NCI-H82 (cell line): ENCODE measurements at regions not wholly inside any gene's neighbourhood (a gene's known extent, or its start where the extent isn't known, plus 50 kb on each side); places are given as distances from the start of the nearest gene placed in this dataset.
A peak's percentile ranks its signal among the peaks of the same experiment; 100 is the strongest.
"Not testable (repeated sequence)": the region's sequence is repeated elsewhere in the genome, so short reads cannot be mapped to it uniquely, and the experiment has no call there.

Experiments
- DNase-seq: peaks from one replicate; lab custom pipeline; 2025; lab: John Stamatoyannopoulos, UW

- no peak for DNase-seq
These were observed 97.5 kb downstream of the DLL1 start for GRCh38 chr6:170193326-170193821.

GRCh38 chr6:170192905-170193304, 98.0 kb downstream of the DLL1 start:
- no peak for DNase-seq

GRCh38 chr6:170192101-170192500, 98.8 kb downstream of the DLL1 start:
- not testable (repeated sequence) for DNase-seq

- DNase-seq, result no peak
These were observed 100.8 kb downstream of the DLL1 start for GRCh38 chr6:170190046-170190445.

DNA sequence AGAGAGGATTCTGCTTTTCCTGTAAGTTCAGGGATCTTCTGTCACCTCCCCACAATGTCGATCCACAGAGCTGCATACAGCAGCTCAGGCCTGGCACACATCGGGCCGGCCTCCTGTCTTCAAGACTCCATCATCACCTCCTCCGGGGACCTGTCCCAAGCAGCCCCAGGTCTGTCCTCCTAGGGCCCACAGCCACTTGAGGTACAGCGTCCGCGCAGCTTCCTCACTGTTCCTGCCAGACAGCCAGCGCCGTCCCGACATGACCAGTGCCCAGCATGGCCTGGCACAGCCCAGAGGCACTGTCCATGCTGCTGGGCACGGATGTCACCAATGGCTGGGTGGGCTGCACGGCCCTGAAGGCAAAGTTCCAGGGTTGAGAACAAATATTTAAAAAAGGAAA, 101.6 kb downstream of the DLL1 start:
- no peak for DNase-seq

DNA sequence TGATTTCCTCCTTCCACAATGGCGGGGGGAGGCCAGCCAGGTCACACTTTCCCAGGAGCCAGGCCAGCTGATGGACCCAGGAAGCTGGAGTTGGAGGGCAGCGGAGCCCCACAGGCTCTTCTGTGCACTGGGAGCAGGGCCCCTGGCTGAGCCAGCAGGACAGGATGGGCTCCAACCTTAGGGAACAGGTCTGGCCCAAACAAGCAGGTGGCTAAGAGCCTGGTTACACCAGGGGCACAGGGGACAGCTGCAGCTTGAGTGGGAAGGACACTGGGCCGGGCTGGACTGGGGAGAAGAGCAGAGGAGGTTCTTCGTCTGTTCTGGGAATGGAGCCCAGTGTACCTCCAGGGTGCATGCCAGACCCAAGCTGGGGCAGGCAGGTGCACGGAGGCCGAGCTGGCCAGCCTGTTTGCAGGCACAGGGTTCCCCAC, 102.3 kb downstream of the DLL1 start:
- DNase-seq, result no peak

GRCh38 chr6:170187669-170188566, 103.0 kb downstream of the DLL1 start:
- DNase-seq, result no peak

- no peak for DNase-seq
These were observed 103.8 kb downstream of the DLL1 start for GRCh38 chr6:170186941-170187668.

DNA sequence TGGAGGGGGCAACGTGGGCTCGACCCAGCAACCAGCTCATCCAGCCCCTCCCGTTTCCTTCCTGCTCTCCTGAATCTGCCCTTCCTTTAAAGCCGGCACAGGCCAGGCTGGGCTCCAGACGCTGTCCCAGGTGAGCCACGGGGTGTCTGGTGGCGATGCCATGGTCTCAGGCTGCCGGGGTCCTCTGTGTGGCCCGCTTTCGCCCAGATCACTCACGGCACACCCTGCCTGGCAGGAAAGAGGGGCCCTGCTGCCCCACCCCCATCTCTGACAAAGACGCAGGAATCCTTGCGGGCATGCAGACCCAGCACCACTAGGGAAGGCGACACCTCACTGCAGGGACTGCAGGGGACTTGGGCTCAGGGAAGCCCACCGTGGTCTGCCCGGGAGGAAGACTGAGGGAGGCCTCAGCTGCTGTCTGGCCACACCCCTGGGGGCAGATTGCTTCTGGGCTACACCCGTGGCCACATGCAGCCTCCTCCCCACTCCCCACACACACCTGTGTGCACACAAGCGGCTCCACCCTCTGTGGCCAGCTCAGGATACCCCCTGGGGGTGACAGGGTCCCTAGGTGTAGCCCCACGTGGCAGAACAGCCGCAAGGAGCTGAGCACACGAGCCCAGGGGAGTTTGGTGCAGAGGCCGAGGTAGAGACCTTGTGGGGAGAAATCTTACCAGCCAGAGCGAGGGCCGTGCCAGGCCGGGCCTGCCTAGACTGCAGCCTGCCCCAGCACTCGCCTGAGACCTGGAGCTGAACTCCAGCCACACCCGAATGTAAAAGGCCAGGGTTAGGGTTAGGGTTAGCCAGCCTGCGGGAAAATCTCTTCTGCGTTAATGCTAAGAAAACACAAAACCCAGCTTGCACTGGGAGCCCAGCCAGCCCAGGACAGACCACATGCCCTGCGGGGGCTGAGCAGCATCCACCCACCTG, 104.6 kb downstream of the DLL1 start:
- peak; percentile 12 for DNase-seq

DNA sequence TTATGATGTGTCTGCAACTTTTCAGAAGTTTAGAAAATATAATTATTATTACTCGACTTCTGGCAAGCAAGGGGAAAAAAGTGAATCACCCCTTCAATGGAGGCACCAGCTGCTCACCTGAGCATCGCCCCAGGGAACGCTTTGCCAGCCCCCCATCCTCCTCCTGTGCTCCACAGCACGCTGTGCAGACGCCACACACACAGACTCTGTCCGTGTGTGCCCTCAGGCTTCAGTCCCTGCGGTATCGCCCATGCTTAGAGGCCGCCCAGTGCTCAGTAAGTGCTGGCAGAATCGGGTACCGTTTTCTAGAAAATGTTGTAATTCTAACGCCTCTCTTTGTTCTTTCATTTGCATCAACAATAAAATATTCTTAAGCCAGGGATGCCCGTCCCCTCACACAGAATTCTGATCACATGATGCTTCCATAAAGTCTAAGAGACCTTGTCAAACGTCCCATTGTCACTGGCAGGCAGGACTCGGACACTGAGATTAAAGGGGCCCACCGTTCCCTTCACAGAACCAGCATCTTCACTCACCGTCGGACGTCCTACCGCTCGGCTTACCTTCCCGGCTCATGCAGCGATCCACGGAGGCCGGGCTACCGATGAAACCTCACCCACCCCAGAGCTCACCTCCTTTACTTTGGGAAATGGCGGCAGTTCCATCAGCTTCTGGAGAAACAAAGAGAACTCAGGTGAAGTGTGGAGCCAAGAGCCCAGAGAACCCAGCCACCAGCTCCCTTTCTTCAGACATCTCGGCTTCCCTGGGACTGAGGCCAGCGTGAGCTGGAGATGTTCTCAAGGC, 105.5 kb downstream of the DLL1 start:
- no peak for DNase-seq

GRCh38 chr6:170184316-170184715, 106.6 kb downstream of the DLL1 start:
- no peak for DNase-seq

DNA sequence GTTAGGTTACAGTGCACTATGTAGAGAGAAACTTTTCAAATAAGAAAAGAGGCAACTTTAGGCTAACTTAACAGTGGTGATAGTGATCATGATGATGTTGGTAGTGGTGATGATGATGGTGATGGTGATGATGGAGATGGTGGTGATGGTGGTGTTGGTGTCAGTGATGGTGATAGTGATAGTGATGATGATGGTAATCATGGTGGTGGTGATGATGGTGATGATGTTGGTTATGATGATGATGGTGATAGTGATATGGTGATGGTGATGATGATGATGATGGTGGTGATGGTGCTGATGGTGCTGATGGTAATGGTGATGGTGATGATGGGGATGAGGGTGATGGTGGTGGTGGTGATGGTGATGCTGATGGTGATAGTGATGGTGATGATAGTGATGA, 107.4 kb downstream of the DLL1 start:
- no peak for DNase-seq

- DNase-seq, result no peak
These were observed 108.1 kb downstream of the DLL1 start for GRCh38 chr6:170182781-170183120.

GRCh38 chr6:170182093-170182780, 108.6 kb downstream of the DLL1 start:
- DNase-seq, result no peak

GRCh38 chr6:170181338-170181690, 109.6 kb downstream of the DLL1 start:
- DNase-seq, result no peak

- no peak for DNase-seq
These were observed 110.1 kb downstream of the DLL1 start for GRCh38 chr6:170180671-170181337.

DNA sequence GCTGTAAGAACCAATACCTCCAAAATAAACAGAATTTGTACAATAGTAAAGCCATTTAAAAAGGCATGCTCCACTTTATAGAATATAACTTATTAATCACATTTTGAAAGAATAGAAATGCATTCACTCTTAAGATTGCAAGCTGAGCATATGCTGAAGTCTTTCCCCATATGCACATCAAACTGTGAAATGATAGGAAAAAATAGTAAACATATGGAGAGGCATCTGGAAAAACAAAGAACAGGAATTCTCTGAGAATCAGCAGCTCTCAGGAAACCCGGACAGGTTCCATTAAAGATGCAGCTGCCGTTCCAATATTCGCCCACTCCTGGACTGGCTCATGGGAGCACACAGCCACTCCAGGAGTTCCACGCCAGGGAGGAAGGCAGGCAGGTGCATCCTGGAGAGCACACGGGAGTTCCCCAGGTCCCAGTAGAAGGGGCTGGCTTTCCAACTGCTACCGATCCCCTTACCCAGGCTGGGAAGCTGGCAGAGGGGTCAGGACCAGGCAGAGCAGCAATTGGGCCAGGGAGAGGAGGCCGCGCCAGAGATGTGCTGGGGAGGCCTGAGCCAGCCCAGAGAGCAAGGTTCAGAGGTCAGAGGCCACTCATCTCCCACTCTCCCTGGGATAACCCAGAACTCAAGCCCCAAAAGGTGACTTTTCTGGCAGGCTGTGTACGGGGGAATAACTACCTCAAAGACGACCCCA, 111.1 kb downstream of the DLL1 start:
- DNase-seq, result no peak

GRCh38 chr6:170178561-170179477, 112.1 kb downstream of the DLL1 start:
- DNase-seq, result no peak
